H54 (cell line): ENCODE measurements at regions not wholly inside any gene's neighbourhood (a gene's known extent, or its start where the extent isn't known, plus 50 kb on each side); places are given as distances from the start of the nearest gene placed in this dataset.
A peak's percentile ranks its signal among the peaks of the same experiment; 100 is the strongest.
"Not testable (repeated sequence)": the region's sequence is repeated elsewhere in the genome, so short reads cannot be mapped to it uniquely, and the experiment has no call there.

ENCODE experiments used
- DNase-seq: peaks from one replicate; pipeline ENCODE4 v3.0.0; 2011; ENCODE audit warnings: low spot score, mixed read lengths; ENCODE audit not compliant: insufficient read length
- FAIRE-seq: peaks from 3 replicates; lab custom pipeline; 2011; peaks lifted over from hg19 to GRCh38; lab: Jason Lieb, UNC
- POLR2A ChIP-seq: IDR thresholded peaks from 2 replicates; pipeline ENCODE4 v1.6.1; 2011; ENCODE audit warnings: low read depth, mild to moderate bottlenecking, low read length

DNA sequence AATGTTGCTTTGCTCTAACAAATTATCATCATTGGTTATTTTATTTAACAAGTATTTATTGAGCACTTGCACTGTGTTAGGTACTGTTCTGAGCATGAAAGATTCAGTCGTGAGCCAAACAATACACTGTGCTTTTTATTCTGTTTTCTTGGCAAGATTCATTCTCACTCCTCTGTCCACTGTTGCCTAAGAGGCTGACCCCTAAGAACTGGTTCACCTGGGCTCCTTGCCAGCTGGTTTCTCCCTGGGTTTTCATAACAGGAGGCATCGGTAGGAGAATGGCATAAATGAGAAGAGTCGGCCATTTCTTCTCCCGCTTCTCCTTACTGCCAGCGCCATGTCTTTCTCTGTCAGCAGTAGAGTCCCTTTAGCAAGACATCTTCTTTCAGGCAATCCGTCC lies 243.7 kb upstream of the DIAPH2 start:
- no peak for FAIRE-seq
- DNase-seq, result no peak
- TF ChIP-seq POLR2A, result no peak

DNA sequence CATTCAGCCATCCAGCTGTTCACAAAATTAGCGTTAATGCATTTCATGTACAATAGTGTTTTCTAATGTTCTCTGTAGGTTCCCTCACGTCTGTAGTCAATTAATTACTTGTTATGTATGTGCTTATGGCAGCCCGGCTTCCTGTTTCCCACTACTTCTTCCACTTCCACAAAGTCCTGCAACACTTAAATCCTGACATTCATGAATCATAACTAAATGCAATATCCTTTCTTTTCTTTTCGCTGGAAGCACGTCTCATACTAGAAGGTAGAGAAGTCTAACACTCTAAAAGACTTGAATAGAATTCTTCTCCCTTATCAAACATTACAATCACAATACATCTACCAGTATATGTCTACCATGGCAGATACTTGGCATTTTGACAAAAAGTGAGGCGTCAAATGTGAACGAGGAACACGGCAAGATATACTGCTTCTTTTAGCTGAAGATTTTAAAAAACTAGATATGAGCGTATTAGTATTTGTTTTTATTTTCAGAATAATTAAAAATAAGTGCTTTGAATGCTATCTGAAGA lies 239.0 kb upstream of the DIAPH2 start:
- FAIRE-seq (no peak), DNase-seq (no peak)
- TF ChIP-seq POLR2A, result no peak

DNA sequence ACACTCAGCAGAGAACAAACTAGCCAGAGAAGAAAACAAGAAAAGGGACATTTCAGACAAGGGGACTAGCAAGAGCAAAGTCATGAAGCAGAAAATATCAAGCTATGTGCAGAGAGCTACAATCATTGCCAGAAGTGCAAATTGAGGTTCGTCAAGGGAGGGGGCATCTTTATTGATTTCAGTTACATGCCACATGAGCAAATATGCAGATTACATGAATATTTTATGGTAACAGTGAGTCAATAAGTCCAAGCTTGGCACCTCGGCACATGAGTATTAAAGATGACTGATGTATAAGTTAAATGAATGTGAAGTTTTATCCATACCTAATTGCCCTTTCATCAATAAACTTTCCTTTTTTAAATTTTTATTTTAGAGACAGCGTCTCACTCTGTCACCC lies 238.1 kb upstream of the DIAPH2 start:
- FAIRE-seq (no peak), DNase-seq (no peak)
- no peak for TF ChIP-seq POLR2A

DNA sequence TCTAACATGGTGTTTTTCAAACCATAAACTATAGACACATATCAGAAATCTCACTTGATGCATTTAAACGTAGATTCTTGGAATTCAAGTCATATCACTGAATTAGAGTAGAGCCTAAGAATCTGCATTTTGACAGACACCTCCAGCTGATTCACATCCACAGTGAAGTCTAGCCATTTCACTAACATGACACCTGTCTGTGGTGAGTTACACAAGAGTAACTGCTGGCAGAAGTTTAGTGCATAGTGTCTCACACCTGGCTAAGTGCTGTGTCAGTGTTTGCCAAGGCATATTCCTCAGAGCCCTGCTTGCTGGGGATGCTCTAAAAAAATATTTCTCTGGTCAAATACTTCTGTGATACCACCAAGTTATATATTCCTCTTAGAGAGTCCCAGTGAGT lies 237.5 kb upstream of the DIAPH2 start:
- no peak for TF ChIP-seq POLR2A
- FAIRE-seq, result no peak
- no peak for DNase-seq

GRCh38 chrX:96449191-96449590 lies 235.5 kb upstream of the DIAPH2 start:
- no peak for TF ChIP-seq POLR2A
- FAIRE-seq, result no peak
- DNase-seq, result no peak

- FAIRE-seq (no peak), DNase-seq (no peak)
- TF ChIP-seq POLR2A, result no peak
Observed at GRCh38 chrX:96449896-96450295, 234.7 kb upstream of the DIAPH2 start.

DNA sequence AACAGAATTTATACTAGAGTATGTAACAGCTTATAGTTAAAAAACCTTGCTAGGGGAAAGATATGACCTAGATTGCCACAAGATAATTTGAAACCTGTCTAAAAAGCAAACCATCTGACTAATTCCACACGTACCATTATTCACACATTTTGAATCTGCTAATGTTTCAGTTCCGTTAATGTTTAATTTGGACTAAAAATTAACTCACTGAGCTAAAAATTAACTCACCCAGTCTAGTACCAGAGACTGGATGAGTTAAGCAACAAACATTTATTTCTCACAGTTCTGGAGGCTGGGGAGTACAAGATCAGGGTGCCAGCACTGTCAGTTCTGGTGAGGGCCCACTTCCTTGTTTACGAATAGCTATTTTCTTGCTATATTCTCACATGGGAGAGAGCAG lies 231.5 kb upstream of the DIAPH2 start:
- TF ChIP-seq POLR2A, result no peak
- DNase-seq (no peak), FAIRE-seq (no peak)

DNA sequence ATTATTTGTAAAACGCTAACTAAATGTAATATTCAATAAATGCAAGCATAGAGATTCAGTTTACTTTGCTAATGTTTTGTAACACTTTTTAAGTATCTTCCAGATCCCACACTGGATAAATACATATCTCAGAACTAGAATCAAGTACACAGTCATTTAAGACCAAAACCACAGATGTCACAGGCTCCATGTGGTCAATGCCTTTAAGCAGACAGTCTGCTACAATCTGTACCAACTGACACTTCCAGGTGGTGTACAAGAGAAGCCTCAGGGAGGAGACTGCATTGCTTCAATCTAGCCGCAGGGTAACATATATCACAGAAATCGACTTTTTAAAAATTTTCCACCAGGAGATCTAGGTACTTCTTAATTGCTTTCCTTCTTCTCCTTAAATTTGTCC lies 229.6 kb upstream of the DIAPH2 start:
- no peak for FAIRE-seq
- no peak for TF ChIP-seq POLR2A
- DNase-seq, result no peak

DNA sequence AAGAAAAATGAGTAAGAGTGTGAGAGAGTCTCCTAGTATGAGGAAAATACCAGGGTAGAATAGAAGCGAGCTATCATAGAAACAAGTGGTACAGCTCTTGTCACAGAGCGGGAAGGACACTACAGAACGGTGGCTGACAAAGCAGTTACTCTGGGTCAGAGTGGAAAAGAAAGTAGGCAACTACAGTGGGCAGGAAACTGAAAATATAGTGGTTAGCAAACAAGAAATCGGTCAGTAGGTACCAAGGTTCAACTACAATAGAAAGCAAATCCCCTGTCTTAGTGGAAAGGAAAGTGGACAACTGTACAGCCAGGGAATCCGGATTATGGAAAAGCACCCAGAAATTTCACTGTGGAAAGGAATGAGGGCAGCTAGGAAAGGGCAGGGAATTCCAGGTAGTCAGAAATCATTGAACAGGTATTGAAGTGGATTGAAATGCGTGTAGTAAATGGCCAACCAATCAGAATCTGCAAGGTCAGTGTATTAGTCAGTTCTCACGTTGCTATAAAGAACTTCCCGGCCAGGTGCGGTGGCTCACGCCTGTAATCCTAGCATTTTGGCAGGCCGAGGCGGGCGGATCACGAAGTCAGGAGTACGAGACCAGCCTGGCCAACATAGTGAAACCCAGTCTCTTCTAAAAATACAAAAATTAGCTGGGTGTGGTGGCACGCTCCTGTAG lies 219.6 kb upstream of the DIAPH2 start:
- no peak for FAIRE-seq
- TF ChIP-seq POLR2A, result no peak
- DNase-seq, result no peak

- DNase-seq (no peak), FAIRE-seq (no peak)
- no peak for TF ChIP-seq POLR2A
Observed at GRCh38 chrX:96474029-96474740, 210.5 kb upstream of the DIAPH2 start.

DNA sequence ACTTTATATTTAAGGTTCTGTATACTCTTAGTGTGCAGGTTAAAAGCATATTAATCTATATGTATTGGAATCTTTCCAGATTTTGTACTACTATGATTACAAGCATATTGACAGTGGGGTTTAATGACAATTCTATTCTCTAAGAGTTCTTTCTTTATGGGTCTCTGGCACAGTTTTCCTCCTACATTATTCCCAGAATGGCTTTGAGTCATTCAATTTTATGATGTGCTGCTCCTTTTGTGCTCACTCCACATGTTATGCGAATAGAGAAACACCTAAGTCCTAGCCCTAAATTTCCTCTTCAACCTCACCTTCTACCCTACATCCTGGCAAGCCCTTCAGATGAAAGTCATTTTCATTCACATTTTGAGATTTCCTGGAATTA lies 209.9 kb upstream of the DIAPH2 start:
- TF ChIP-seq POLR2A, result no peak
- DNase-seq, result no peak
- FAIRE-seq, result no peak

GRCh38 chrX:96480081-96480480 lies 204.6 kb upstream of the DIAPH2 start:
- peak; percentile 38 for FAIRE-seq
- DNase-seq, result no peak
- TF ChIP-seq POLR2A, result no peak

DNA sequence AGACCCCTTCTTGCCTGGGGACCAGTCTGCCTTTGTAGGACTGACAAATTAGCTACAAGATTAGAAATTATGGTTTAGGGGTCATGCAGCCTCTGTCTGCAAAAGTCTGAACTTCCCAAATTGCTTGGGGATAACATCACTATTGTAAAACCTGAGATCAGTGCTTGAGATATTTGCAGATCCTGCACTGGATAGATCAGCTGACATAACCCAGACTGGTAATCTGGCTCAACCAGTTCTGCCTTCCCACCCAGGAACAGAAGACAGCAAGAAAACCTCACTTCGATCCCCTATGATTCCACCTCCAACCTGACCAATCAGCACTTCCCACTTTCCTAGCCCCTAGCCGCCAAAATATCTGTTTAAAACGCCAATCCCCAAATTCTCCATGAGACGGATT lies 202.8 kb upstream of the DIAPH2 start:
- no peak for FAIRE-seq

DNA sequence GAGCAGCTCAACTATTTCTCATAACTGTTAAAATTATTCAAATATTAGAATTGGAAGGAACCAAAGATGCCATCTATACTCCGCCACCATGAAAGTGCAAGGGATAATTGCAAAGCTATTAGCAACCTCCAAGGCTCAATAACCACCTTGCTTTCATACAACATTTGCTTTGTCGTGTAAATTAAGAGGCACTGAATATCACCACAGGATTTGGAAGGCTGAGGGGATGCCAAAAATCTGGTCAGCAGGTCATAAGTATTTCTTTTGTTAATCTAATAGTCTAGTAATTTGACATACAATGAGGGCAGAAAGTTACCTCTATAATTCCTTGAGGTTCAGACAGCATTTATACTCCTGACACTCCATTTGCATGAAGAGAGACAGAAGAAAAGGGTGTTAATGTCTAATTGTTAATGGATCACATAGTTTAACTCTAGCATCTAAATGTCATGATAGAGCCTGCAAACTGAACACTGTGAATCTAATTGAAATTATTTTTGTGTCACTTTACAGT lies 200.9 kb upstream of the DIAPH2 start:
- TF ChIP-seq POLR2A, result no peak
- DNase-seq (no peak), FAIRE-seq (no peak)

More for the DNA sequence above, 202.8 kb upstream of the DIAPH2 start:
- TF ChIP-seq POLR2A, result no peak
- DNase-seq, result no peak

- not testable (repeated sequence) for FAIRE-seq, DNase-seq
Observed at GRCh38 chrX:96486687-96487086, 198.0 kb upstream of the DIAPH2 start.
